ENCODE measurements at regions not wholly inside any gene's neighbourhood (a gene's known extent, or its start where the extent isn't known, plus 50 kb on each side); places are given as distances from the start of the nearest gene placed in this dataset.

DNA sequence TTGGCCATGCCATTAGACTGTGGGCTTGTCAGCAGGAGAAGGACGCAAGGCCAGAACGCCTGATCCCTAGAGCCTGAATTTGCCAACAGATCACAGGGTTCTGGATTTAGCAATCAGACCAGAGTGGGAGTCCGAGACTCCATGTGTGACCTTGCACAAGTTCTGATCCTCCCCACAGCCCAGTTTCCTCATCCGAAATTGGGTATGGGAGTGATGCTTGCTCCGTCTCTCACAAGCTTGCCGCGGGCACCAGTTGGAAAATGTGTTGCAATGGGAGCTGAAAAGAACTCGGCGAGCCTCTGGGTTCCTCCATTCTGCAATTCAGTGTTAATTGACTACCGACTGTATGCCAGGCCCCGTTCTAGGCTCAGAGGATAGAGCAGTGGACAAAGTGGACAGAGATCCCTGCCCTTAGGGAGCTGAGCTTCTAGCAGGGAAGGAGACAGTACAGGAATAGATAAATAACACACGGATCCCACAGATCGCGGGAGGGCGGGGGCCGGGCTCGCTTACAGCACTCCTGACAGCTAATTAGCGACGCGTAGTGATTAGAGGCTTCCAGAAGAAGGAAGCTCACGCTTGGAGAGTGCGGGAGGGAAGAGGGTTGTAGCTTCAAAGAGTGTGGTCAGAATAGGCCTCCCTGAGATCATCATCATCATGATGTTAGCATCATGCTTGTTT lies 150.4 kb upstream of the CIBAR2 start:
- TF ChIP-seq, protein P1, sequence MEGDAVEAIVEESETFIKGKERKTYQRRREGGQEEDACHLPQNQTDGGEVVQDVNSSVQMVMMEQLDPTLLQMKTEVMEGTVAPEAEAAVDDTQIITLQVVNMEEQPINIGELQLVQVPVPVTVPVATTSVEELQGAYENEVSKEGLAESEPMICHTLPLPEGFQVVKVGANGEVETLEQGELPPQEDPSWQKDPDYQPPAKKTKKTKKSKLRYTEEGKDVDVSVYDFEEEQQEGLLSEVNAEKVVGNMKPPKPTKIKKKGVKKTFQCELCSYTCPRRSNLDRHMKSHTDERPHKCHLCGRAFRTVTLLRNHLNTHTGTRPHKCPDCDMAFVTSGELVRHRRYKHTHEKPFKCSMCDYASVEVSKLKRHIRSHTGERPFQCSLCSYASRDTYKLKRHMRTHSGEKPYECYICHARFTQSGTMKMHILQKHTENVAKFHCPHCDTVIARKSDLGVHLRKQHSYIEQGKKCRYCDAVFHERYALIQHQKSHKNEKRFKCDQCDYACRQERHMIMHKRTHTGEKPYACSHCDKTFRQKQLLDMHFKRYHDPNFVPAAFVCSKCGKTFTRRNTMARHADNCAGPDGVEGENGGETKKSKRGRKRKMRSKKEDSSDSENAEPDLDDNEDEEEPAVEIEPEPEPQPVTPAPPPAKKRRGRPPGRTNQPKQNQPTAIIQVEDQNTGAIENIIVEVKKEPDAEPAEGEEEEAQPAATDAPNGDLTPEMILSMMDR (IDR thresholded peaks at IDR 0.05): no peak
- no peak for TF ChIP-seq POLR2A (IDR thresholded peaks at IDR 0.05)
